ENCODE measurements at regions not wholly inside any gene's neighbourhood (a gene's known extent, or its start where the extent isn't known, plus 50 kb on each side); places are given as distances from the start of the nearest gene placed in this dataset.

GRCh38 chr20:62571669-62572344, 70.5 kb upstream of the SLCO4A1 start:
- WGBS, 2 donors: 75 to 82% methylated on average over 9 of the region's 9 CpGs
- no peak overlapping the region for H3K27ac ChIP-seq (ENCODE audit: low read depth in 1 of 2, low read length in 2 of 2)
- H3K27me3 ChIP-seq (ENCODE audit: control insufficient read depth in 1 of 2, insufficient read depth in 2 of 2, low read length in 1 of 2): no peaks in the 10 kb centered on the region
- no peaks in the 10 kb centered on the region for H3K36me3 ChIP-seq (ENCODE audit: control insufficient read depth in 1 of 2, insufficient read depth in 2 of 2, low read length in 1 of 2)
- ATAC-seq (ENCODE audit: low FRiP score): no peak
- no peaks in the 10 kb centered on the region for H3K9me3 ChIP-seq (ENCODE audit: control insufficient read depth, low read length)
- intact Hi-C loops (cut with DNase I): no loop called here
- no peak overlapping the region for H3K4me3 ChIP-seq (ENCODE audit: low read length in 2 of 2)
- H3K4me1 ChIP-seq (ENCODE audit: control insufficient read depth in 1 of 2, insufficient read depth in 2 of 2, low read length in 2 of 2): no peaks in the 10 kb centered on the region
- DNase-seq: no peak

- intact Hi-C loops (cut with DNase I): no loop called here
- no peak for DNase-seq
- no peaks in the 10 kb centered on the region for H3K27me3 ChIP-seq (ENCODE audit: control insufficient read depth in 1 of 2, insufficient read depth in 2 of 2, low read length in 1 of 2)
- no peak for ATAC-seq (ENCODE audit: low FRiP score)
- H3K27ac ChIP-seq (ENCODE audit: low read depth in 1 of 2, low read length in 2 of 2): no peak overlapping the region
- no peak overlapping the region for H3K4me3 ChIP-seq (ENCODE audit: low read length in 2 of 2)
- H3K36me3 ChIP-seq (ENCODE audit: control insufficient read depth in 1 of 2, insufficient read depth in 2 of 2, low read length in 1 of 2): no peaks in the 10 kb centered on the region
- 56 to 57% methylated on average over 15 of the region's 15 CpGs for WGBS, 2 donors
- H3K4me1 ChIP-seq (ENCODE audit: control insufficient read depth in 1 of 2, insufficient read depth in 2 of 2, low read length in 2 of 2): no peaks in the 10 kb centered on the region
- H3K9me3 ChIP-seq (ENCODE audit: control insufficient read depth, low read length): no peaks in the 10 kb centered on the region
Measured at GRCh38 chr20:62572980-62573379, 69.3 kb upstream of the SLCO4A1 start.

GRCh38 chr20:62573817-62574216, 68.5 kb upstream of the SLCO4A1 start:
- 53 to 55% methylated on average over 3 of the region's 3 CpGs for WGBS, 2 donors
- Histone ChIP-seq H3K36me3 (ENCODE audit: control insufficient read depth in 1 of 2, insufficient read depth in 2 of 2, low read length in 1 of 2) (no peaks in the 10 kb centered on the region), H3K27me3 (ENCODE audit: control insufficient read depth in 1 of 2, insufficient read depth in 2 of 2, low read length in 1 of 2) (no peaks in the 10 kb centered on the region), H3K4me3 (ENCODE audit: low read length in 2 of 2) (no peak overlapping the region), H3K9me3 (ENCODE audit: control insufficient read depth, low read length) (no peaks in the 10 kb centered on the region), H3K27ac (ENCODE audit: low read depth in 1 of 2, low read length in 2 of 2) (no peak overlapping the region), H3K4me1 (ENCODE audit: control insufficient read depth in 1 of 2, insufficient read depth in 2 of 2, low read length in 2 of 2) (no peaks in the 10 kb centered on the region)
- intact Hi-C loops (cut with DNase I): no loop called here
- DNase-seq (no peak), ATAC-seq (ENCODE audit: low FRiP score) (no peak)

- Histone ChIP-seq H3K4me1 (ENCODE audit: control insufficient read depth in 1 of 2, insufficient read depth in 2 of 2, low read length in 2 of 2) (no peaks in the 10 kb centered on the region), H3K27me3 (ENCODE audit: control insufficient read depth in 1 of 2, insufficient read depth in 2 of 2, low read length in 1 of 2) (no peaks in the 10 kb centered on the region), H3K36me3 (ENCODE audit: control insufficient read depth in 1 of 2, insufficient read depth in 2 of 2, low read length in 1 of 2) (no peaks in the 10 kb centered on the region), H3K9me3 (ENCODE audit: control insufficient read depth, low read length) (no peaks in the 10 kb centered on the region), H3K27ac (ENCODE audit: low read depth in 1 of 2, low read length in 2 of 2) (no peak overlapping the region), H3K4me3 (ENCODE audit: low read length in 2 of 2) (no peak overlapping the region)
- ATAC-seq (ENCODE audit: low FRiP score) (no peak), DNase-seq (no peak)
- intact Hi-C loops (cut with DNase I): no loop called here
- WGBS, 2 donors: 87 to 89% methylated on average over 23 of the region's 23 CpGs
Measured at GRCh38 chr20:62574230-62574993, 67.9 kb upstream of the SLCO4A1 start.

GRCh38 chr20:62575976-62576722, 66.2 kb upstream of the SLCO4A1 start:
- H3K36me3 ChIP-seq (ENCODE audit: control insufficient read depth in 1 of 2, insufficient read depth in 2 of 2, low read length in 1 of 2): no peaks in the 10 kb centered on the region
- ATAC-seq (ENCODE audit: low FRiP score) (no peak), DNase-seq (no peak)
- no peaks in the 10 kb centered on the region for H3K27me3 ChIP-seq (ENCODE audit: control insufficient read depth in 1 of 2, insufficient read depth in 2 of 2, low read length in 1 of 2)
- H3K4me3 ChIP-seq (ENCODE audit: low read length in 2 of 2): no peak overlapping the region
- H3K27ac ChIP-seq (ENCODE audit: low read depth in 1 of 2, low read length in 2 of 2): no peak overlapping the region
- H3K4me1 ChIP-seq (ENCODE audit: control insufficient read depth in 1 of 2, insufficient read depth in 2 of 2, low read length in 2 of 2): no peaks in the 10 kb centered on the region
- H3K9me3 ChIP-seq (ENCODE audit: control insufficient read depth, low read length): no peaks in the 10 kb centered on the region
- 71 to 73% methylated on average over 23 of the region's 23 CpGs for WGBS, 2 donors
- intact Hi-C loops (cut with DNase I): no loop called here

- Histone ChIP-seq H3K36me3 (ENCODE audit: control insufficient read depth in 1 of 2, insufficient read depth in 2 of 2, low read length in 1 of 2) (no peaks in the 10 kb centered on the region), H3K27ac (ENCODE audit: low read depth in 1 of 2, low read length in 2 of 2) (no peak overlapping the region), H3K4me3 (ENCODE audit: low read length in 2 of 2) (no peak overlapping the region), H3K27me3 (ENCODE audit: control insufficient read depth in 1 of 2, insufficient read depth in 2 of 2, low read length in 1 of 2) (no peaks in the 10 kb centered on the region), H3K4me1 (ENCODE audit: control insufficient read depth in 1 of 2, insufficient read depth in 2 of 2, low read length in 2 of 2) (no peaks in the 10 kb centered on the region), H3K9me3 (ENCODE audit: control insufficient read depth, low read length) (no peaks in the 10 kb centered on the region)
- intact Hi-C loops (cut with DNase I): no loop called here
- WGBS, 2 donors: 29% methylated on average over 15 of the region's 15 CpGs
- ATAC-seq (ENCODE audit: low FRiP score): no peak
- DNase-seq: no peak
Measured at GRCh38 chr20:62576815-62577489, 65.4 kb upstream of the SLCO4A1 start.

GRCh38 chr20:62577490-62577836, 64.8 kb upstream of the SLCO4A1 start:
- no peak for ATAC-seq (ENCODE audit: low FRiP score)

GRCh38 chr20:62578294-62578897, 63.9 kb upstream of the SLCO4A1 start:
- intact Hi-C loops (cut with DNase I): no loop called here
- no peaks in the 10 kb centered on the region for H3K27me3 ChIP-seq (ENCODE audit: control insufficient read depth in 1 of 2, insufficient read depth in 2 of 2, low read length in 1 of 2)

More at GRCh38 chr20:62577490-62577836, 64.8 kb upstream of the SLCO4A1 start:
- Histone ChIP-seq H3K9me3 (ENCODE audit: control insufficient read depth, low read length) (no peaks in the 10 kb centered on the region), H3K27ac (ENCODE audit: low read depth in 1 of 2, low read length in 2 of 2) (no peak overlapping the region), H3K4me1 (ENCODE audit: control insufficient read depth in 1 of 2, insufficient read depth in 2 of 2, low read length in 2 of 2) (no peaks in the 10 kb centered on the region), H3K36me3 (ENCODE audit: control insufficient read depth in 1 of 2, insufficient read depth in 2 of 2, low read length in 1 of 2) (no peaks in the 10 kb centered on the region), H3K4me3 (ENCODE audit: low read length in 2 of 2) (no peak overlapping the region), H3K27me3 (ENCODE audit: control insufficient read depth in 1 of 2, insufficient read depth in 2 of 2, low read length in 1 of 2) (no peaks in the 10 kb centered on the region)
- DNase-seq: no peak
- WGBS, 2 donors: 21 to 28% methylated on average over 13 to 14 of the region's 14 CpGs
- intact Hi-C loops (cut with DNase I): no loop called here

More at GRCh38 chr20:62578294-62578897, 63.9 kb upstream of the SLCO4A1 start:
- Histone ChIP-seq H3K9me3 (ENCODE audit: control insufficient read depth, low read length) (no peaks in the 10 kb centered on the region), H3K4me3 (ENCODE audit: low read length in 2 of 2) (no peak overlapping the region), H3K27ac (ENCODE audit: low read depth in 1 of 2, low read length in 2 of 2) (no peak overlapping the region), H3K4me1 (ENCODE audit: control insufficient read depth in 1 of 2, insufficient read depth in 2 of 2, low read length in 2 of 2) (no peaks in the 10 kb centered on the region), H3K36me3 (ENCODE audit: control insufficient read depth in 1 of 2, insufficient read depth in 2 of 2, low read length in 1 of 2) (no peaks in the 10 kb centered on the region)
- WGBS, 2 donors: 54 to 55% methylated on average over 20 of the region's 20 CpGs
- no peak for ATAC-seq (ENCODE audit: low FRiP score)
- no peak for DNase-seq
